ENCODE measurements at regions not wholly inside any gene's neighbourhood (a gene's known extent, or its start where the extent isn't known, plus 50 kb on each side); places are given as distances from the start of the nearest gene placed in this dataset.
A peak's percentile ranks its signal among the peaks of the same experiment; 100 is the strongest.

DNA sequence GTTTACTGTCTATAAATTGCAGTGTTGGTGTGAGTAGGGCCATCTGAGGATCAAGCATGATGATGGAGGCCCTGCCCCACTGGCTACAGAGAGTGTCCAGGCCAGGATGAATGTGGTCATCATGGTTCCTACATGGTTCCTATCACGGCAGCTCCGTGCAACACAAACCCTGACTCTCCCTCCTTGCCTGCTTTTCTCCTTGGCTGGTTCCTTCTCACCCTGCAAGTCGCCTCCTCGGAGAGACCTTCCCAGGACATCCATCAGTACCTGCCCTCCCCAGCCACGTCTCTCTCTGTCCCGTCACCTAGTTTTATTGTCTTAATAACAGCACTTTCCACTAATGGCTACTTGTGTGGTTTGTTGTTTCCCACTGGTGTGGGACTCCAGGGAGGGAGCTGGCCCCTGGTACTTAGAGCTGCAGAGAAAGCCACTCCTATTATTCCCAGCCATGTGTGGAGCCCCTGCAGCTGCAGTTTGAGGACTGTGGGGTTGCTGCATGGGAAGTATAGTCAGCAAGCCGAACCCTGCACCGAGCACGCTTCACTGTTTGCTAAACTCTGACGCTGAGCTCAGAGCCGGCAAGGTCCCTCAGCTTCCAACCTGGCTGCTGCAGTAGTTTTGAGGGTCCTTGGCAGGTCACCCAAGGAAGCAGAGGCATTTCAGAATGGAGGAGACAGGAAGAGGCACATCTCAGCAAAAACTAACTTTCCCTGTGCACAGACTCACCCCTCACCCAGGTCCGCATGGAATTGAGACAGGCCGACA lies 146.4 kb upstream of the VSTM2B start:
- DNase-seq (ENCODE audit: low read depth in 1 of 2, low spot score in 2 of 2), result peak in 1 of 2 experiments; percentile 26
- POLR2A ChIA-PET (ENCODE audit: partially characterized antibody), result interaction anchor here (0.8 to 0.9 kb wide), 2 partner anchors 18 to 70 kb away, joined by 3 read pairs; no protein-coding TSS in a partner anchor

More for the DNA sequence above, 146.4 kb upstream of the VSTM2B start:
- Histone ChIP-seq H3K4me3 (ENCODE audit: extremely low read depth in 1 of 4, insufficient read depth in 2 of 4, low read depth in 3 of 4, low read length in 4 of 4) (no peak overlapping the region), H3K9me3 (ENCODE audit: insufficient read depth in 2 of 2, low read depth in 1 of 2, low read length in 1 of 2) (no peaks in the 10 kb centered on the region), H3K9ac (replicated peaks in 1 of 4; ENCODE audit: extremely low read depth in 1 of 4, low read depth in 3 of 4, low read length in 3 of 4) (no peak overlapping the region), H3K4me1 (replicated peaks in 1 of 4; ENCODE audit: control insufficient read depth in 3 of 4, insufficient read depth in 4 of 4, low read length in 3 of 4) (peaks cover 0 to 4% (median 0%) of the 10 kb centered on the region in 4 experiments; a peak in 2 of 7 replicates), H4K91ac (replicated peaks; ENCODE audit: insufficient read length, low read length) (no peak overlapping the region), H3K27ac (ENCODE audit: low read depth, low read length) (no peak overlapping the region), H3K18ac (ENCODE audit: extremely low read depth, low read length) (peak overlapping the region; percentile 24), H2BK12ac (ENCODE audit: low read depth, low read length) (no peak overlapping the region), H2AK5ac (ENCODE audit: low read depth, low read length) (no peak overlapping the region), H3K4ac (replicated peaks; ENCODE audit: insufficient read length, low read depth, low read length) (no peak overlapping the region), H3K4me2 (ENCODE audit: insufficient read depth in 1 of 2, low read depth in 2 of 2, low read length in 2 of 2) (no peak overlapping the region), H2AFZ (ENCODE audit: low read length) (peak overlapping the region; percentile 31; the same call in 1 of the 2 replicates), H3K56ac (replicated peaks; ENCODE audit: insufficient read length, low read depth, low read length) (no peak overlapping the region), H4K20me1 (replicated peaks in 1 of 2; ENCODE audit: control insufficient read depth in 1 of 2, insufficient read depth in 2 of 2, low read length in 2 of 2) (no peaks in the 10 kb centered on the region), H3K36me3 (ENCODE audit: control insufficient read depth in 2 of 4, insufficient read depth in 4 of 4, low read length in 3 of 4) (no peaks in the 10 kb centered on the region), H2BK20ac (ENCODE audit: low read length) (no peak overlapping the region), H2BK15ac (ENCODE audit: low read length) (no peak overlapping the region), H3K23ac (ENCODE audit: insufficient read length) (no peak overlapping the region), H3K14ac (ENCODE audit: insufficient read length) (no peak overlapping the region), H3K27me3 (replicated peaks in 1 of 4; ENCODE audit: control insufficient read depth in 3 of 4, extremely low read depth in 1 of 4, insufficient read depth in 3 of 4, low read length in 3 of 4) (no peaks in the 10 kb centered on the region), H4K5ac (ENCODE audit: insufficient read length, low read depth, low read length) (no peak overlapping the region), H4K8ac (ENCODE audit: extremely low read depth, insufficient read depth, low read length) (no peak overlapping the region), H3K79me1 (ENCODE audit: low read depth, low read length) (no peaks in the 10 kb centered on the region), H2BK120ac (replicated peaks; ENCODE audit: low read depth, low read length) (no peak overlapping the region), H3K23me2 (ENCODE audit: low read depth, low read length) (no peaks in the 10 kb centered on the region), H2BK5ac (ENCODE audit: low read depth, low read length) (no peak overlapping the region), H3K79me2 (ENCODE audit: control insufficient read depth in 1 of 2, insufficient read depth in 2 of 2, low read length in 2 of 2) (no peaks in the 10 kb centered on the region)
- no peak for FAIRE-seq
- 89% methylated on average over 13 of the region's 13 CpGs; no CpG with 5 or more reads in 1 of the 2 experiments for WGBS, 2 experiments (ENCODE audit: extremely low coverage in 1 of 2, insufficient coverage in 1 of 2, insufficient read length in 1 of 2, insufficient replicate concordance in 2 of 2, low coverage in 1 of 2, low lambda C conversion rate in 2 of 2, missing lambda C conversion rate in 1 of 2)
- CTCF ChIA-PET (ENCODE audit: partially characterized antibody), result interaction anchor here (1.0 to 1.5 kb wide), 4 partner anchors 8 to 643 kb away, joined by 3 to 5 read pairs (median 4); no protein-coding TSS in a partner anchor
- TF ChIP-seq CREB1 (IDR thresholded peaks at IDR 0.05), result no peak
